Cardiac fibroblast (primary cell): ENCODE measurements at regions not wholly inside any gene's neighbourhood (a gene's known extent, or its start where the extent isn't known, plus 50 kb on each side); places are given as distances from the start of the nearest gene placed in this dataset.
"Not testable (repeated sequence)": the region's sequence is repeated elsewhere in the genome, so short reads cannot be mapped to it uniquely, and the experiment has no call there.

Source experiments
- DNase-seq, 2 donors: peaks; one replicate each; pipeline versions ENCODE4 v3.0.0 to v3.0.0-alpha.2; 2010; ENCODE audit warnings: low read depth in 2 of 2
- H3K4me3 ChIP-seq, 2 donors: replicated peaks in 1 of 2; 1 replicate in 1 of 2; 2 replicates in 1 of 2; pipeline ENCODE4 v1.5.1; 2011; ENCODE audit warnings: low read depth in 2 of 2, low read length in 2 of 2, mild to moderate bottlenecking in 2 of 2, moderate library complexity in 1 of 2
- CTCF ChIP-seq: IDR thresholded peaks from one replicate; pipeline ENCODE4 v1.5.1; 2011; ENCODE audit warnings: low read depth, mild to moderate bottlenecking, low read length, inconsistent platforms

GRCh38 chr7:15828881-15829280 lies 142.4 kb upstream of the MEOX2 start:
- TF ChIP-seq CTCF: no peak
- no peak for DNase-seq
- no peak overlapping the region for H3K4me3 ChIP-seq

DNA sequence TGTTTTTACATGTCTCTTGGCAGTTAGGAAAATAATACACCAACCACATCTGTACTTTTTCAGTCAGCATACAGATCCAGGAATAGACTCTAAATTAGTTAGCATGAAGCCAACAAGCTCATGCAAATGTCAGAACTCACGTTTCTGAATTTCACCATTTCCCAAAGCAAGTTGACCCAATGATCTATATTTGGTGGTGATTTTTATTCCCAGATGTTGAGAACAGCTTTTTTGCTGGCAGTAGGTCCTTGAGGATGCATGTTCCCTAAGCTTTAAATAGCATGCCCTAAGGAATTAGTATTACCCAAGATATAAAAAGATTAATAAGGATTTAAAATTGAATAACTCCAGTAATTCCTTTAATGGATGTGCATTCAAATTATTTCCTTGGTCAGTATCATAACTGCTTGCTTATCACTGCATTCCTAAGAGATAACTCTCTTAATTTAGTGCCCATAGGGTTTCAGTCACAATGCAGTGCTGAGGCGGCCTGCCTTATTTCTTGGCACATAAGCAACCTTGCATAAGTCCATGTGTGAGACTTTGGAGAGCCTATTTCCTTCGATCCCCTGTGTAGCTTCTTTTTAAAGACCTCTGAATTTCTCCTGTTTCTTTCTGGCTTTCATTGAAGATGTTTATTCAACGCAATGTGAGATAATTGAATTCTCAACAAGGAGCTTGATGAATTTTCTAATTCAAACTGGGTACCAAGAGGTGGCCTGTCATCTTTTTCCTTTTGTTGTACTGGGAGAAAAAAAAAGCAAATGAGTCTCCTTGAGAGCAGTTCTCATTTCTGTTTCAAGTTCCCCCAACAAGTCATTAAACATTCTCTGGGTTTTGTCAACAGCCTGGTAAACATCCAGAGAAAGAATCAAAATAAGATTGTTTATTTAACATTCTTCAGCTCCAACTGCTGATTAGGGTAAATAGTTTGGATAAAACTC lies 135.3 kb upstream of the MEOX2 start:
- peak; percentile 29 to 80 for DNase-seq
- TF ChIP-seq CTCF: no peak
- H3K4me3 ChIP-seq: no peak overlapping the region

- no peak overlapping the region for H3K4me3 ChIP-seq
- TF ChIP-seq CTCF: no peak
- DNase-seq: no peak
Measured at GRCh38 chr7:15820319-15820718, 133.8 kb upstream of the MEOX2 start.

GRCh38 chr7:15816835-15817426 lies 130.4 kb upstream of the MEOX2 start:
- H3K4me3 ChIP-seq: no peak overlapping the region
- DNase-seq: no peak
- no peak for TF ChIP-seq CTCF

GRCh38 chr7:15813448-15813847 lies 127.0 kb upstream of the MEOX2 start:
- TF ChIP-seq CTCF: no peak
- DNase-seq: no peak
- no peak overlapping the region for H3K4me3 ChIP-seq

GRCh38 chr7:15810383-15810782 lies 123.9 kb upstream of the MEOX2 start:
- not testable (repeated sequence) for H3K4me3 ChIP-seq, DNase-seq

DNA sequence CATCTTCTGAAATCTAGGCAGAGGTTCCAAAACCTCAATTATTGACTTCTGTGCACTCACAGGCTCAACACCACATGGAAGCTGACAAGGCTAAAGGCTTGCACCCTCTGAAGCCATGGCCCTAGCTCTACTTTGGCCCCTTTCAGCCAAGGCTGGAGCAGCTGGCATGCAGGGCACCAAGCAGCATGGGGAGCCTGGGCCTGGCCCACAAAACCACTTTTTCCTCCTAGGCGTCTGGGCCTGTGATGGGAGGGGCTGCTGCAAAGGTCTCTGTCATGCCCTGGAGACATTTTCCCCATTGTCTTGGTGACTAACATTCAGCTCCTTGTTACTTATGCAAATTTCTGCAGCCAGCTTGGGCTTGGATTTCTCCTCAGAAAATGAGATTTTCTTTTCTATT lies 123.5 kb upstream of the MEOX2 start:
- H3K4me3 ChIP-seq, DNase-seq: not testable (repeated sequence)
